ENCODE measurements at regions not wholly inside any gene's neighbourhood (a gene's known extent, or its start where the extent isn't known, plus 50 kb on each side); places are given as distances from the start of the nearest gene placed in this dataset.
"Not testable (repeated sequence)": the region's sequence is repeated elsewhere in the genome, so short reads cannot be mapped to it uniquely, and the experiment has no call there.

DNA sequence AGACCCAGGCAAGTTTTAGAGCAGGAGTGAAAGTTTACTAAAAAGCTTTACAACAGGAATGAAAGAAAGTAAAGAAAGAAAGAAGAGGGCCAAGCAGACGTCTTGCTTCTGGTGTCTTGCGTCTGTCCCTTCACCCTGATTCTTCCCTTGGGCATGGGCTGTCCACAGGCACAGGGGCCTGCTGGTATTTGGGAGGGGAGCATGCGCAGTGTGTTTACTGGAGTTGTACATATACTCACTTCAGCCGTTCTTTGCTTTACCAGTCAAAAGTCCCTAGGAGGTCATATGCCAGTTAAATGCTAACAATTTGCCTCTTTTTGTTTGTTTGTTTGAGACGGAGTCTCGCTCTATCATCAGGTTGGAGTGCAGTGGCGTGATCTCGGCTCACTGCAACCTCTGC, 875.9 kb downstream of the REEP3 start:
- no peak for DNase-seq (ENCODE audit: low read depth, low spot score)
- Histone ChIP-seq H3K4me1 (ENCODE audit: insufficient read depth, insufficient read length) (no peaks in the 10 kb centered on the region), H3K9ac (ENCODE audit: insufficient read length, low read depth) (no peak overlapping the region)

DNA sequence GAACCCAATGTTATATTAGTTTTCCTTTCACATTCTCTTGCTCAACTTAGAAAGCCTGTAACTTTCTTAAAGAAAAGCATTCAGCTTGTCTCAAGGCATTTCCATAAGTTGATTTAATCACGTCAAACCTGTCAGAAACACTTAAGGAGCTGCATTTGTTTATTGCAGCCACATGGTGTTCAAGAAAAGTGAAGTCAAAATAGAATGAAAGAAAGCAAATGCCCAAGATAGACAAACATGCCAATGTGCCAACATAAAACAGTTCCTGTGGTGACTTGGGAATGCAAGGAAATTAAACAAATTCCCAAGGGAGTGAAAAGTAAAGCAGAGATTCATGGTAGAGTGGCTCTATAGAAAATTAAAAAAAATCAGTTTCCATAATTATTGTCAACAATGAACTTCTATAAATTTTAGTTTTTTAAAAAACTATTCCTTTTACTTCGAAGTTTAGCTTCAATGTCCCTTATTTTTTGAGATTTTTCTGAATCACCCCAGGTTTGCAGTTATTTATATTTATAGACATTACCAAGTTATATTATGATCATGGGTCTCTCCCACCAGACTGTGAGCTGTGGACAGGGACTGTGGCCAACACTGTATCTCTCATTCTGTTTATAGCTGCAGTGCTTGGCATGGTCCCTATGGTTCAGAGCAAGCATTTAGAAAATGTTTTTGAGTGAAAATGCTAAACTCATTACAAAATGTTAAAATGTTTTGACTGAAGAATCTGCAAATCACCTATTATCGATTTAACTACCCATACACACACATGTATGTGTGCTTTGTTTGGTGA, 887.4 kb downstream of the REEP3 start:
- no peaks in the 10 kb centered on the region for H3K9me3 ChIP-seq (ENCODE audit: insufficient read depth, low read length)
- no peak for TF ChIP-seq YY1 (IDR thresholded peaks at IDR 0.05; ENCODE audit: insufficient read depth, insufficient read length)
- no peak for TF ChIP-seq ZNF274 (IDR thresholded peaks at IDR 0.05; ENCODE audit: low read depth, low read length)
- TF ChIP-seq SUZ12 (IDR thresholded peaks at IDR 0.05; ENCODE audit: extremely low read depth, insufficient read depth, insufficient read length): no peak
- H3K9ac ChIP-seq (ENCODE audit: insufficient read length, low read depth): no peak overlapping the region
- no peak overlapping the region for H3K4me3 ChIP-seq (ENCODE audit: insufficient read length, low read depth)
- H3K36me3 ChIP-seq (ENCODE audit: insufficient read depth, insufficient read length, low read length): no peaks in the 10 kb centered on the region
- H3K4me1 ChIP-seq (ENCODE audit: insufficient read depth, insufficient read length): no peaks in the 10 kb centered on the region
- H3K27me3 ChIP-seq (ENCODE audit: insufficient read depth, insufficient read length): no peaks in the 10 kb centered on the region
- no peak for DNase-seq (ENCODE audit: low read depth, low spot score)

More for the DNA sequence above, 875.9 kb downstream of the REEP3 start:
- H3K36me3 ChIP-seq (ENCODE audit: insufficient read depth, insufficient read length, low read length): no peaks in the 10 kb centered on the region
- H3K27me3 ChIP-seq (ENCODE audit: insufficient read depth, insufficient read length): no peaks in the 10 kb centered on the region
- H3K4me3 ChIP-seq (ENCODE audit: insufficient read length, low read depth): no peak overlapping the region
- H3K9me3 ChIP-seq (ENCODE audit: insufficient read depth, low read length): 0 out of 2 replicates have a peak, but pooled peaks cover 4% of the 10 kb centered on the region
- TF ChIP-seq YY1 (IDR thresholded peaks at IDR 0.05; ENCODE audit: insufficient read depth, insufficient read length) (no peak), SUZ12 (IDR thresholded peaks at IDR 0.05; ENCODE audit: extremely low read depth, insufficient read depth, insufficient read length) (no peak), ZNF274 (IDR thresholded peaks at IDR 0.05; ENCODE audit: low read depth, low read length) (no peak)

DNA sequence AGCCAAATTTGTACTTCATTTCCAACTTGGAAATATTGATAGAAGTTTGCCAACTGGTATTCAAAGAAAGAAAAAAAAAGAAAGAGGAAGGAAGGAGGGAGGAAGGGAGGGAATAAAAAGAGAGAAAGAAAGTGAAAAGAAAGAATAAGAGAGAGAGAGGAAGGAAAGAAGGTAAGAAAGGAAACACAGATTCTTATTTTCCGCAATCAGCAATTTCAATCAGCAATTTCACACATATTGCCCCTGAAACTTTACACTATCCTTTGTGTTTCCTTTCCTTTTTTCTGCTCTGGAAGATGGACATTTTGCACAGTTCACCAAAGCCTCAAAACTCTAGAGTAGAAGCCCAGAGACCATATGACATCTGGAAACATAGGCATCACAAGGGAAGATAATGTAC, 888.1 kb downstream of the REEP3 start:
- DNase-seq (ENCODE audit: low read depth, low spot score): no peak
- TF ChIP-seq ZNF274 (IDR thresholded peaks at IDR 0.05; ENCODE audit: low read depth, low read length) (no peak), YY1 (IDR thresholded peaks at IDR 0.05; ENCODE audit: insufficient read depth, insufficient read length) (no peak), SUZ12 (IDR thresholded peaks at IDR 0.05; ENCODE audit: extremely low read depth, insufficient read depth, insufficient read length) (no peak)

DNA sequence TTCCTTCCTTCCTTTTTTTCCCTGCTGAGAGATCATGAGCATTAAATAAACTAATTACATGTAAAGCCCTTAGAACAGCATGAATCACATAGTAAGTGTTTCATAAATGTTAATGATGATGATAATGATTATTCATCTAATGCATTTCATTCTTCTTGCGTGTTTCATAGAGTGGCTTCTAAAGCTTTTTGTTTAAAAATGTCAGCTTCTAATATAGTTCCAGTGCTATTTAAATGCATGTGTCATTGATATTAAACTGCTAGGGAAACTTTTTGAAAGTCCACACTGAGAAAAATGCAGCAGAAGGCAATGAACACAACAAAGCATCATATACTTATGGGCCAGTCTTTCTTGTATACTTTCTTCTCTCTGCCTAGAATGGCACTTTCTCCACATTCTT, 894.8 kb downstream of the REEP3 start:
- TF ChIP-seq YY1 (IDR thresholded peaks at IDR 0.05; ENCODE audit: insufficient read depth, insufficient read length) (no peak), ZNF274 (IDR thresholded peaks at IDR 0.05; ENCODE audit: low read depth, low read length) (no peak), SUZ12 (IDR thresholded peaks at IDR 0.05; ENCODE audit: extremely low read depth, insufficient read depth, insufficient read length) (no peak)
- H3K9ac ChIP-seq (ENCODE audit: insufficient read length, low read depth): no peak overlapping the region
- no peak for DNase-seq (ENCODE audit: low read depth, low spot score)
- no peaks in the 10 kb centered on the region for H3K9me3 ChIP-seq (ENCODE audit: insufficient read depth, low read length)
- no peaks in the 10 kb centered on the region for H3K27me3 ChIP-seq (ENCODE audit: insufficient read depth, insufficient read length)
- no peak overlapping the region for H3K4me3 ChIP-seq (ENCODE audit: insufficient read length, low read depth)
- H3K4me1 ChIP-seq (ENCODE audit: insufficient read depth, insufficient read length): no peaks in the 10 kb centered on the region
- no peaks in the 10 kb centered on the region for H3K36me3 ChIP-seq (ENCODE audit: insufficient read depth, insufficient read length, low read length)

More for the DNA sequence above, 888.1 kb downstream of the REEP3 start:
- Histone ChIP-seq H3K9ac (ENCODE audit: insufficient read length, low read depth) (no peak overlapping the region), H3K9me3 (ENCODE audit: insufficient read depth, low read length) (no peaks in the 10 kb centered on the region), H3K4me3 (ENCODE audit: insufficient read length, low read depth) (no peak overlapping the region), H3K4me1 (ENCODE audit: insufficient read depth, insufficient read length) (no peaks in the 10 kb centered on the region), H3K27me3 (ENCODE audit: insufficient read depth, insufficient read length) (no peaks in the 10 kb centered on the region), H3K36me3 (ENCODE audit: insufficient read depth, insufficient read length, low read length) (no peaks in the 10 kb centered on the region)

DNA sequence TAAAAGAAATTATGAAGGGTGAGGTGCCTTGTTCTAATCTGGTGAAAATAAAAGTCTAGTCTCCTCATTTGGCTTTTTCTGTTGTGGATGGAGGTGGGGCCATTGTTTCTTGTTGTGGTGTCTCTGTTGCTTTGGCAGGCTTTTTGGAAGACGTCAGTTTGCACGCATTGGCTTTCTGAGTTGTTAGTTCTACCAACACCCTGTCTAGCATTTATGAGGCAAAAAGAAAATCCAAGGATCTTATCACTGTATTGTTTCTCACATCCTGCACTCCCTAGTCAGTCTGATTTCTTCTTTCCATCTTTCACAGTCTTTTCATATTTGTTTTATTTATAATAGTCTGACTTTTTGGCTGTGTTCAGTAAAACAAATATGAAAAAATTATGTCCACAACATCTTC, 898.3 kb downstream of the REEP3 start:
- Histone ChIP-seq H3K36me3 (ENCODE audit: insufficient read depth, insufficient read length, low read length) (no peaks in the 10 kb centered on the region), H3K4me3 (ENCODE audit: insufficient read length, low read depth) (no peak overlapping the region), H3K9me3 (ENCODE audit: insufficient read depth, low read length) (no peaks in the 10 kb centered on the region), H3K4me1 (ENCODE audit: insufficient read depth, insufficient read length) (no peaks in the 10 kb centered on the region), H3K9ac (ENCODE audit: insufficient read length, low read depth) (no peak overlapping the region), H3K27me3 (ENCODE audit: insufficient read depth, insufficient read length) (no peaks in the 10 kb centered on the region)
- no peak for TF ChIP-seq SUZ12 (IDR thresholded peaks at IDR 0.05; ENCODE audit: extremely low read depth, insufficient read depth, insufficient read length)
- no peak for TF ChIP-seq ZNF274 (IDR thresholded peaks at IDR 0.05; ENCODE audit: low read depth, low read length)
- TF ChIP-seq YY1 (IDR thresholded peaks at IDR 0.05; ENCODE audit: insufficient read depth, insufficient read length): no peak
- no peak for DNase-seq (ENCODE audit: low read depth, low spot score)

DNA sequence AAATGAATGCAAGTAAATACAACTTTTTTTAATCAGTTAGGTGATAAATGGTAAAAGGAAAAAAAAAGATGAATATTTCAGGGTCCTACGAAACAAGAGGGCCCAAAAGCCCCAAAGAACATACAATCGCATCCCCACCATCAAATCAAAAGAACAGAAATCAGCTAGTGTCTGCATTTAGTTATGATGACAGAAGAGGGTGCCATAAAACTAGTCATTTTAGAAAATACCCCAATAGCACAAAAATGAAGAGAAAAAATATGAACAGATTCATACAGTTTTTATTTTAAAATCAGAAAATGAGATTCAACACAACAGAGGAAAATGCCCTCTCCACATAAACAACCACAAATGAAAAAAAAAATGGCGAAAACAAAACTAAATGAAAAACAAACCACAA, 905.5 kb downstream of the REEP3 start:
- TF ChIP-seq ZNF274 (IDR thresholded peaks at IDR 0.05; ENCODE audit: low read depth, low read length) (no peak), YY1 (IDR thresholded peaks at IDR 0.05; ENCODE audit: insufficient read depth, insufficient read length) (no peak), SUZ12 (IDR thresholded peaks at IDR 0.05; ENCODE audit: extremely low read depth, insufficient read depth, insufficient read length) (no peak)
- Histone ChIP-seq H3K9ac (ENCODE audit: insufficient read length, low read depth) (no peak overlapping the region), H3K36me3 (ENCODE audit: insufficient read depth, insufficient read length, low read length) (no peaks in the 10 kb centered on the region), H3K27me3 (ENCODE audit: insufficient read depth, insufficient read length) (no peaks in the 10 kb centered on the region), H3K4me1 (ENCODE audit: insufficient read depth, insufficient read length) (no peaks in the 10 kb centered on the region), H3K4me3 (ENCODE audit: insufficient read length, low read depth) (no peak overlapping the region), H3K9me3 (ENCODE audit: insufficient read depth, low read length) (no peaks in the 10 kb centered on the region)
- no peak for DNase-seq (ENCODE audit: low read depth, low spot score)

DNA sequence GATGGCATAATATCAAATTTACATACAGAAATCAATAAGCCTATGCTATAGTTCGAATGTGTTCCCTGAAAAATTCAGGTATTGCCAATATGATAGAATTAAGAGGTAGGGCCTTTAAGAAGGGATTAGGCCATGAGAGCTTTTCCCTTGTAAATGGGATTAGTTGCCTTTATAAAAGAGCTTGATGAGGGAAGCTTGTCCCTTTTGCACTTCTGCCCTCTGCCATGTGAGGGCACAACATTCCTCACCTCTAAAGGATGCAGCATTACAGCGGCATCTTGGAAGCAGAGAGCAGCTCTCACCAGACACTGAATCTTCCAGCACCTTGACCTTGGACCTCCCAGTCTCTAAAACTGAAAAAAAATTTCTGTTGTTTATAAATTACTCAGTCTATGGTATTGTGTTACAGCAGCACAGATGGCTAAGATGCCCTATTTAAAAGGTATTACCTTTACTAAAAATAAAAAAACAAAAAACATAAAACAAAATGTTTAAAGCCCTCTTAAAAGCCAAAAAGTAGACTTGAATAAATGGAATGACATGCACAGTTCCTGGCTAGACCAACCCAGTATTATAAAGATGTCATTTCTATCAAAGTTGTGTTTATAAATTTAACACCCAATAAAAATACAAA, 909.6 kb downstream of the REEP3 start:
- TF ChIP-seq YY1 (IDR thresholded peaks at IDR 0.05; ENCODE audit: insufficient read depth, insufficient read length): no peak
- TF ChIP-seq ZNF274 (IDR thresholded peaks at IDR 0.05; ENCODE audit: low read depth, low read length): no peak
- no peak for TF ChIP-seq SUZ12 (IDR thresholded peaks at IDR 0.05; ENCODE audit: extremely low read depth, insufficient read depth, insufficient read length)
- Histone ChIP-seq H3K9ac (ENCODE audit: insufficient read length, low read depth) (no peak overlapping the region), H3K27me3 (ENCODE audit: insufficient read depth, insufficient read length) (no peaks in the 10 kb centered on the region), H3K4me3 (ENCODE audit: insufficient read length, low read depth) (no peak overlapping the region), H3K36me3 (ENCODE audit: insufficient read depth, insufficient read length, low read length) (no peaks in the 10 kb centered on the region), H3K9me3 (ENCODE audit: insufficient read depth, low read length) (no peaks in the 10 kb centered on the region), H3K4me1 (ENCODE audit: insufficient read depth, insufficient read length) (no peaks in the 10 kb centered on the region)
- DNase-seq (ENCODE audit: low read depth, low spot score): peak; percentile 60

DNA sequence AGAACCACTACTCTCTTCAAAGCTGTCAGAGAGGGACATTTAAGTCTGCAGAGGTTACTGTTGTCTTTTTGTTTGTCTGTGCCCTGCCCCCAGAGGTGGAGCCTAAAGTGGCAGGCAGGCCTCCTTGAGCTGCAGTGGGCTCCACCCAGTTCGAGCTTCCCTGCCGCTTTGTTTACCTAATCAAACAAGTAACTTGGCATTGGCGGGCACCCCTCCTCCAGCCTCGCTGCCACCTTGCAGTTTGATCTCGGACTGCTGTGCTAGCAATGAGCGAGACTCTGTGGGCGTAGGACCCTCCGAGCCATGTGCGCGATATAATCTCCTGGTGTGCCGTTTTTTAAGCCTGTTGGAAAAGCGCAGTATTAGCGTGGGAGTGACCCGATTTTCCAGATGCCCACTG, 920.7 kb downstream of the REEP3 start:
- not testable (repeated sequence) for H3K4me1 ChIP-seq (ENCODE audit: insufficient read depth, insufficient read length); H3K27me3 ChIP-seq (ENCODE audit: insufficient read depth, insufficient read length); H3K9ac ChIP-seq (ENCODE audit: insufficient read length, low read depth); H3K4me3 ChIP-seq (ENCODE audit: insufficient read length, low read depth); H3K36me3 ChIP-seq (ENCODE audit: insufficient read depth, insufficient read length, low read length); H3K9me3 ChIP-seq (ENCODE audit: insufficient read depth, low read length); DNase-seq (ENCODE audit: low read depth, low spot score)

All from NT2/D1 (cell line).